SJSA1 (cell line): ENCODE measurements at regions not wholly inside any gene's neighbourhood (a gene's known extent, or its start where the extent isn't known, plus 50 kb on each side); places are given as distances from the start of the nearest gene placed in this dataset.

ENCODE experiments used
- DNase-seq, 2 experiments: peaks; one replicate each; pipeline ENCODE4 v3.0.0-alpha.2; 2015 to 2020; ENCODE audit warnings: low spot score in 2 of 2, low read depth in 1 of 2
- H3K27ac ChIP-seq: fragments of 250-450 bp; sonication (Bioruptor Pico); 2 replicates; pipeline ENCODE4 v1.5.1; 2020; ENCODE audit warnings: mild to moderate bottlenecking, moderate library complexity
- H3K27me3 ChIP-seq: fragments of 250-450 bp; sonication (Bioruptor Pico); replicated peaks from 2 replicates; pipeline ENCODE4 v1.5.1; 2020; ENCODE audit warnings: mild to moderate bottlenecking, moderate library complexity
- H3K36me3 ChIP-seq: fragments of 250-450 bp; sonication (Bioruptor Pico); 2 replicates; pipeline ENCODE4 v1.5.1; 2020; ENCODE audit warnings: mild to moderate bottlenecking
- H3K4me1 ChIP-seq: fragments of 250-450 bp; sonication (Bioruptor Pico); replicated peaks from 2 replicates; pipeline ENCODE4 v1.6.1; 2021; ENCODE audit warnings: mild to moderate bottlenecking
- H3K4me3 ChIP-seq: fragments of 250-450 bp; sonication (Bioruptor Pico); 2 replicates; pipeline ENCODE4 v1.5.1; 2020; ENCODE audit warnings: mild to moderate bottlenecking
- H3K9me3 ChIP-seq: fragments of 250-450 bp; sonication (Bioruptor Pico); replicated peaks from 2 replicates; pipeline ENCODE4 v1.5.1; 2020; ENCODE audit warnings: mild to moderate bottlenecking

DNA sequence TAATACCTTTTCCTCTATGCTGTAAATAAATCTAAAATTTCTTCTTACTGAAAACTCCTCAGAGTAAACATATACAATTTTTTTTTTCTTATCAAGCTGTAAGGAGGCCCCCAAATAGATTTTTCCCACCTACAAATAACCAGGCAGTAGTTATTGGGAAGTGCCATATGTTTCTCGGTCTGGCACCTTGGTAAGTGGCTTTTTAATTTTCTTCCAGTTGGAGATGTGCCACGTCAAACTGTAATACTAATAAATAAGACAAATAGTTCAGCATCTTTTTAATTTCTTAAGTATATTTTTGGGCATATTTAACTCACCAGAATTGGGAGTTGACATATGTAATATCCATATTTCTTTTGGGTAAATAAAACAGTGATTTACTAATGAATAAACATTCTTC, 346.3 kb downstream of the DIPK2A start:
- no peaks in the 10 kb centered on the region for H3K4me1 ChIP-seq
- no peaks in the 10 kb centered on the region for H3K27me3 ChIP-seq
- H3K36me3 ChIP-seq, result no peaks in the 10 kb centered on the region
- no peak overlapping the region for H3K4me3 ChIP-seq
- no peak overlapping the region for H3K27ac ChIP-seq
- no peaks in the 10 kb centered on the region for H3K9me3 ChIP-seq
- DNase-seq, result no peak

DNA sequence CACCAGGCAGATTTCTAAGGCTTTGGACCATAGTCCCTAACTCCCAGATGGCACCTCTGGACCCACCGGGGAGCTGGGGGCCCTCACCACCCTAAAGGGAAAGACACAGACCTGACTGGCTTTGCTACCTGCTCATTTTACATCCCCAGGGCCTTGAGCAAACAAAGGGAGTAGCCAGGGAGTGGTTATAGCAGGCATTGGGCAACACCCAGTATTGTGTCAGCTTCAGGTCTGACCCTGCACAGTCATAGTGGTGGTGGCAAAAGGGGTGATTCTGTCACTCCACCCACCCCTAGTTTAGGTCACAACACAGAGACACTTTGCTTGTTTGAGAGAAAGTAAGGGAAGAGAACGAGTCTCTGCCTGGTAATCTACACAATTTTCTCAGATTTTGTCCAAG, 352.5 kb downstream of the DIPK2A start:
- Histone ChIP-seq H3K27ac (no peak overlapping the region), H3K36me3 (no peaks in the 10 kb centered on the region), H3K9me3 (no peaks in the 10 kb centered on the region), H3K27me3 (no peaks in the 10 kb centered on the region), H3K4me3 (no peak overlapping the region), H3K4me1 (no peaks in the 10 kb centered on the region)
- no peak for DNase-seq

DNA sequence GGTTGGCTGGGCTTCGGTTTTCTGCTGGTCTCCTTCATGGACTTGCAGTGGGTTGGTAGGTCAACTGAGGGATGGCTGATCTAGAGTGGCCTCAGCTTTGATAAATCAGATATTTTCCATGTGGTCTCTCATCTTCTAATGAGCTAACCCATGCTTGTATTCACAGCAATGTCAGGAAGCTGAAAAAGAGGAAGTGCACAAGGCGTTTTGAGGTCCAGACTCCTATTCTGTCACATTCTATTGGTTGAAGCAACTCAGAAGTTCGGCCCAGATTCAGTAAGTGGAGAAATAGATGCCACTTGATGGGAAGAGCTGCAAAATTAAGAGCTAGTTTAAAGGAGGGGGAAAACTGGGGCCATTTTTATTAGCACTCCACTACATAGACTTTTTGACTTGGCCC, 361.2 kb downstream of the DIPK2A start:
- H3K4me1 ChIP-seq, result no peaks in the 10 kb centered on the region
- H3K4me3 ChIP-seq, result no peak overlapping the region
- no peaks in the 10 kb centered on the region for H3K9me3 ChIP-seq
- no peak for DNase-seq
- H3K27me3 ChIP-seq, result no peaks in the 10 kb centered on the region
- no peak overlapping the region for H3K27ac ChIP-seq
- H3K36me3 ChIP-seq, result no peaks in the 10 kb centered on the region

DNA sequence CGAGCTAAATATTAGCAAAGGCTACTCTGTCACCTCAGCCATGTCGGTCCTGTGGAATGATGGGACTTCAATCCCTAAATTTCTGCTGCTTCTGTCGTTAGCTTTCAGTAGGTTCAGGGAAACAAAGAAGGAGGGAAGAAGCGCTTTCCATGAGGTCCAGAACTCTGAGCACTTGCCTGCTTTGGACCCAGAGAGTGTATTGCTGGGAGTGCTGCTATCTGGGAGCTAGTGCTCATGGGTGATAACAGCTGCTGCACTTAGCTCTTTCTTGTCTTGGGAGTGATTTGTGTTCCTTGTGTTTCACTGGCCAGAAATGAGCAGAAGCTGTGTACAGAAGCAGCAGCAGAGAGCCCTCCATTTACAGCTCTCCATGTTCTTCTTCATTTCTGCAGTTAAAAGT, 369.8 kb downstream of the DIPK2A start:
- H3K4me3 ChIP-seq, result no peak overlapping the region
- no peaks in the 10 kb centered on the region for H3K9me3 ChIP-seq
- no peaks in the 10 kb centered on the region for H3K36me3 ChIP-seq
- no peaks in the 10 kb centered on the region for H3K4me1 ChIP-seq
- H3K27ac ChIP-seq, result no peak overlapping the region
- DNase-seq, result no peak
- H3K27me3 ChIP-seq, result no peaks in the 10 kb centered on the region

DNA sequence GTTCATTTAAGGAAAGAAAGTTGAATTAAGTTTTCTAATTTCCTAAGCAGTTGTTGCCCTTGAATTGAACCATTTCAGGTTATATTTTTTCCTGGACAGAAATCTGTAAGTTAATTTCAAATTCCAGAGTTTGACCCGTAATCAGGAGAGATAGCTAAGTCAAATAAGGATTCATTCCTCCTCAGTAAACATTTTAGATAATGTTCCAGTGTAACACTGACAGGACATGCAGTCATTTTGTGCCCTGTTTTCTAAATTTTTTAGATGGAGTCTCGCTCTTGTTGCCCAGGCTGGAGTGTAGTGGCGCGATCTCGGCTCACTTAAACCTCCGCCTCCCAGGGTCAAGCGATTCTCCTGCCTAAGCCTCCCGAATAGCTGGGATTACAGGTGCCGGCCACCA, 371.7 kb downstream of the DIPK2A start:
- Histone ChIP-seq H3K36me3 (no peaks in the 10 kb centered on the region), H3K27me3 (no peaks in the 10 kb centered on the region), H3K4me3 (no peak overlapping the region)

DNA sequence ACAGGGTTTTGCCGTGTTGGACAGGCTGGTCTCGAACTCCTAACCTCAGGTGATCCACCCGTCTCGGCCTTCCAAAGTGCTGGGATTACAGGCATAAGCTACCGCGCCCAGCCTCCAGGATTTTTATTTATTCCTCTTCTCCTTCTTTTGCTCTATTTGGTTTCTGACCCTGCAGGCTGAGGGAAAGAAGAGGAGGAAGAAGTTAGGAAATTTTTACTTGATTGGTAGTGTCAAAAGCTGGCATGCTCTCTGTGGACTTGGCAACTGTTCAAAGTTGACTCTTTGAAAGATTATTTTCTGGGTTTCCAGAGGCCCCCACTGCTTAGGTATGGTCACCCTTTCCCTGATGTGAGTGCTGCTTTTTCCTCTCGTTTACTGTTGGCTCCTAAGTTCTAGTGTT, 372.2 kb downstream of the DIPK2A start:
- Histone ChIP-seq H3K9me3 (no peaks in the 10 kb centered on the region), H3K27ac (no peak overlapping the region), H3K27me3 (no peaks in the 10 kb centered on the region), H3K4me3 (no peak overlapping the region), H3K4me1 (no peaks in the 10 kb centered on the region), H3K36me3 (no peaks in the 10 kb centered on the region)
- DNase-seq, result no peak

More for the DNA sequence above, 371.7 kb downstream of the DIPK2A start:
- no peak for DNase-seq
- Histone ChIP-seq H3K27ac (no peak overlapping the region), H3K9me3 (no peaks in the 10 kb centered on the region), H3K4me1 (no peaks in the 10 kb centered on the region)

DNA sequence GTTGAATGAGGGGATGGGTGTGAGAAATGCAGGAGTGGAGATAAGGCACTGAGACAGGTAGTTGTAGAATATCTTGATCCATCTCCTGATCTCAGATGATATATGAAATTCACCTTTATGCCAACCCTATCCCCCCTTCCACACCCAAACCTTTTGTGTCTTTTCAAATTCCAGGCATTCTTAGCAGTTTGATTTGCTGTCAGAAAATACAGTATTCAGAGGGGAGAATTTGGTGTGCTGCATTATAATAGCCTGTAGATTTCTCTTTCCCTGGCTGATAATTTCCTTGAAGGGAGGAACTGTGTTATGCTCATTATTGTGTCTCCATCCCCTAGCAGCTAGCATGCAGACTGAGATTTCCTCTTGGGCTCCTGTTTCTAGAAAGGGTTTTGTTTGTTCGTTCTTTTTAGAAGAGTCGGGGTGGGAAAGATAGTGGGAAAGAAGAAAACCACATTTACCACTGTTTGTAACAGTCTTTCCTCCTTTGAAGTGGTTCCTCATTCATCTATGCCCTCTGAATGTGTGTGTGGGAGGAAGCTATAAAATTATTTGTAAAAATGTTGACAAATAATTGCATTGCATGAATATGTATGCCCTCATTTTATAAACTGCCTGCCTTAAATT, 373.4 kb downstream of the DIPK2A start:
- Histone ChIP-seq H3K4me1 (no peaks in the 10 kb centered on the region), H3K4me3 (no peak overlapping the region)

DNA sequence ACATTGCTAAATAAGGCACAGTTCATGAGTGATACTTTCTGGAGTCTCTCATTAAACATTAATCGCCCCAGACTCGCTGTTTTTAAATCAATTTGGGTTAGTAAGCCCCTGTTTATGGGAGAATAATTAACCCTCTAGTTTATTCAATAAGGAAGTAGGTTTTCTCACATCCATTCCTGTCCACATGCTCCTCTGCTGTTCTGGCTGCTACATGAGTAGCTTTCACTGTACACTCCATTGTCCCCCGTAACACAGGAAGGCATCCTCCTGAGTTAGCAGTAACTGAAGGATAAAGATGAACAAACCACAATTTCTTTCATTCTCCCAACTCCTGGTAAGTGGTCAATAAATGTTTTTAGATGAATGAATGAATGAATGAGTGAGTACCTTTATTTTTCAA, 378.5 kb downstream of the DIPK2A start:
- Histone ChIP-seq H3K4me1 (no peaks in the 10 kb centered on the region), H3K36me3 (no peaks in the 10 kb centered on the region), H3K27me3 (no peaks in the 10 kb centered on the region), H3K9me3 (no peaks in the 10 kb centered on the region), H3K4me3 (no peak overlapping the region), H3K27ac (no peak overlapping the region)
- no peak for DNase-seq

More for the DNA sequence above, 373.4 kb downstream of the DIPK2A start:
- Histone ChIP-seq H3K27ac (no peak overlapping the region), H3K9me3 (no peaks in the 10 kb centered on the region), H3K36me3 (no peaks in the 10 kb centered on the region), H3K27me3 (no peaks in the 10 kb centered on the region)
- no peak for DNase-seq

DNA sequence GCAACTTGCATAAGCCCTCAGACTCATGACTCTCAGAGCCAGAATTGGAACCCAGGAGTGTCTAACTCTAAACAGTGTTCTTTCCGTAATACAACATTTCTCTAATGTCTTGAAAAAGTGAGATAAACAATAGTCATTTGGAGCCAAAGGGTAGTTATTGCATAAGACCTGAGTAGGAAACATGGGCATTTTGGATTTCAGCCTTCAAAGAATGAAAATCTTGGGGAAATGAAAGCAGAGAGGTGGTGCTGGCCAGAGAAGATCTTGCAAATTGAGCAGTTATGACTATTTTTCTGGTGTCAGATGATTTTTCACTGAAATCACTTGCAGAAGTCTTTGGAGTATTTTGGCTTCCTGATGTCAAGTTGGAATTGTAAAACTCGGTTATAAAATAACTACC, 379.4 kb downstream of the DIPK2A start:
- DNase-seq, result no peak
- Histone ChIP-seq H3K36me3 (no peaks in the 10 kb centered on the region), H3K4me3 (no peak overlapping the region), H3K27ac (no peak overlapping the region), H3K27me3 (no peaks in the 10 kb centered on the region), H3K9me3 (no peaks in the 10 kb centered on the region), H3K4me1 (no peaks in the 10 kb centered on the region)

DNA sequence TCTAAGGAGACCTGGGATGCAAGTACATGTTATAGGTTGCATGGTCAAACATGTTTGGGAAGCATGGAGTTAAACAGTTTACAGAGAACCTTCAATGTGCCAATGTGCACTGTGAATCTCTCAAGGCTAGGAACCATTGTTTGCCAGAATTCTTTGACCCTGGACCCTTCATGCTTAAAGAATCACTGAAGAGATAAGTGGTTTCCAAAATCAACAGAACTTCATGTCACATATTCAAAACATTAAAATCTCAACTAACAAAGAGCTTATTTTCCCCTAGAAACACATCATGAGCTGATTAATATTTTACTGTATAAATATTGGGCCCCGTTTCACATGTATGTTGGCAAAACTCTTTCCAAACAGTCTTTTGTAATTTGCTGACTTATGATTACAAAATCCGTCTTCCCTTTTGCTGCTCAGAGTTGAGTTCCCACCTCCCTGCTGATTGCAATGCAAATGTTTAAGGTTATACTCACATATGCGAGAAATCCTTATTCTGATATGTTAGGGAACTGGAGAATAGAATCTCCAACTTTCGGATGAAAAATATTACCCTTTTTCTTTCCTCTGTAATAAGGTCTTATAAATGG, 380.2 kb downstream of the DIPK2A start:
- no peak overlapping the region for H3K4me3 ChIP-seq
- no peak for DNase-seq
- H3K27me3 ChIP-seq, result no peaks in the 10 kb centered on the region
- no peaks in the 10 kb centered on the region for H3K36me3 ChIP-seq
- no peak overlapping the region for H3K27ac ChIP-seq
- no peaks in the 10 kb centered on the region for H3K4me1 ChIP-seq
- H3K9me3 ChIP-seq, result no peaks in the 10 kb centered on the region

DNA sequence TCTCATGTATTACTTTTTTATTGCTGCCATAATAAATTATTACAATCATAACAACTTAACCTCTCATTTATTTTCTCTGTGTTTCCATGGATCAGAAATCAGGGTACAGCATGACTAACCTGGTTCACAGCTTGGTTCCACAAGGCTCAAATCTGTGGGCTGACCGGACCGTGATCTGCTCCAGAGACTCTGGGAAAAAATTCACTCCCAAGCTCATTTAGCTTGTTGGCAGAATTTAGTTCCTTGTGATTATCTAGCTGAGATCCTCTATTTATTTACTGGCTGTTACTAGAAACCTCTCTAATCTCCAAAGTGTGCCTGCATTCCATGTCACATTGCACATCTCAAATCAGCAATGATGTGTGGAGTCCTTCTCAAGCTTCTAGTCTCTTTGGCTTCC, 386.6 kb downstream of the DIPK2A start:
- H3K36me3 ChIP-seq, result no peaks in the 10 kb centered on the region
- H3K4me1 ChIP-seq, result no peaks in the 10 kb centered on the region
- no peaks in the 10 kb centered on the region for H3K27me3 ChIP-seq
- no peaks in the 10 kb centered on the region for H3K9me3 ChIP-seq
- DNase-seq, result no peak
- no peak overlapping the region for H3K27ac ChIP-seq
- no peak overlapping the region for H3K4me3 ChIP-seq

DNA sequence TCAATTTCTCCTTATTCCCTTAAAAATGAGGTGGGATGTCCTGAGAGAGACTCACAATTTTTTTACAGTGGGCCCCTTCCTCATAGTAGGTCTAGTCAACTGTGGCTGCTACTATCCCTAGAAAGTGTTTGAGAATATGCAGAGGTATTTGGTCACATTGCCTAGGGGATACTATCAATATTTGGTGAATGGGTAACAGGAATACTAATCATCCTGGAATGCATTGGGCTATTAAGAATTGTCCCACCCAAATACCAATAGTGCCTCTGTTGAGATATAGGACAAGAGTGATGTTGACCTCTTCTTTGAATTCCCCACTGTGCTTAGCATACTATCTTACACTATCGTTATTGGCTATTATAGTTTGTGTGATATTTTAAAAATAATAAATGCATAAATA, 389.4 kb downstream of the DIPK2A start:
- no peak overlapping the region for H3K27ac ChIP-seq
- DNase-seq, result no peak
- no peaks in the 10 kb centered on the region for H3K9me3 ChIP-seq
- no peaks in the 10 kb centered on the region for H3K27me3 ChIP-seq
- no peaks in the 10 kb centered on the region for H3K4me1 ChIP-seq
- no peak overlapping the region for H3K4me3 ChIP-seq
- H3K36me3 ChIP-seq, result no peaks in the 10 kb centered on the region

DNA sequence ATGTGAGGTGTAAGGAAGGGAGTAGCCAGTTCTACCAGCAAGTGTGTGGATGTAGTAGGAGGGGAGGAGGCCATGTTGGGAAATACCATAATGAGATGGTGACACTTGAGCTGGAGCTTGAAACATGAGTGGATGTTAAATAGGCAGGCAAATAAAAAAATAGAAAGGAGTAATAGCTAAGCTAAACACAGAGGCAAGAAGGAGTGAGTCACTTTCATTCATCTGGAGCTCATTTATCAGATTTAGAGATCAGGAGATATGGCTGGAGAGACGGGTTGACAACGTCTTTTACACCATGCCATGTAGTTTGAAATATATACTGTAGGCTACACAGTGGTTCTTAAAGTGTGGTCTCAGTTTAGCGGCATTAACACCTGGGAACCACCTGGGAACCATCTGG, 390.5 kb downstream of the DIPK2A start:
- H3K4me3 ChIP-seq, result no peak overlapping the region
- H3K4me1 ChIP-seq, result no peaks in the 10 kb centered on the region
- no peak overlapping the region for H3K27ac ChIP-seq
- no peaks in the 10 kb centered on the region for H3K27me3 ChIP-seq
- DNase-seq, result no peak
- H3K9me3 ChIP-seq, result no peaks in the 10 kb centered on the region
- no peaks in the 10 kb centered on the region for H3K36me3 ChIP-seq

DNA sequence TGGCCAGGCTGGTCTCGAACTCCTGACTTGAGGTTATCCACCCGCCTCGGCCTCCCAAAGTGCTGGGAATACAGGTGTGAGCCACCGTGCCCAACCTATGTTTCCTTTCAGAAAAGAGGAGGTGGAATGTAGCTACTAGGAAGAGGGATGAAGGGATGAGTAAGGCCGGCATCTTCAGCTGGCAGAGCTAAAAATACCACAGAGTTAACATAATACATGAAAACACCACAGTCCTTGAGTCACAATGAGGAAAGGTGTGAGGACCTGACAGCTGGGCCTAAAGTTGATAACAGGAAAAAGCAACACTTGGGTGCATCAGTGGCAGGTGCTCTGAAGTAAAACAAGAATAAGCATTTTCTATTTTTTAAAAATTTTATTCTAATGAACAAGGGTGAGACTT, 392.2 kb downstream of the DIPK2A start:
- no peak overlapping the region for H3K27ac ChIP-seq
- no peaks in the 10 kb centered on the region for H3K27me3 ChIP-seq
- no peaks in the 10 kb centered on the region for H3K4me1 ChIP-seq
- DNase-seq, result no peak
- no peaks in the 10 kb centered on the region for H3K36me3 ChIP-seq
- H3K4me3 ChIP-seq, result no peak overlapping the region
- no peaks in the 10 kb centered on the region for H3K9me3 ChIP-seq

DNA sequence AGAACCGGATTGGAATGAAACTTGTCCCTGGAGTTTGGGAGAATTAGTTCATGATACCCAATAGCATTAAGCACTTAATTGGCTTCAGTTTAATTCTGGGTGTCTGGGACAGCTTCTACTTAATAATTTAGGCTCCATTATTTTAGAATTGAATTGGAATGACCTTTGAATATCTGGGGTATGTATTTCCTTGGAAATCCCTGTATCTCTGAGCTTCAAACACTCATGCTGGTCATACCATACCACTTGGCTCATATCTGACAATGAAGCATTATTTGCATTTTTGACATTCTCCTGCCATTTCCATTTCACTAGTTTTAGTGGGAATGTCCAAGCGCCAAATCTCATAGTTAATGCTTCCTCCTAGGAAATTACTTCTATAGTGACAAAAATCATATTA, 393.1 kb downstream of the DIPK2A start:
- Histone ChIP-seq H3K27ac (no peak overlapping the region), H3K27me3 (no peaks in the 10 kb centered on the region), H3K4me1 (no peaks in the 10 kb centered on the region), H3K4me3 (no peak overlapping the region), H3K9me3 (no peaks in the 10 kb centered on the region), H3K36me3 (no peaks in the 10 kb centered on the region)
- no peak for DNase-seq
